ENCODE measurements at regions not wholly inside any gene's neighbourhood (a gene's known extent, or its start where the extent isn't known, plus 50 kb on each side); places are given as distances from the start of the nearest gene placed in this dataset.

DNA sequence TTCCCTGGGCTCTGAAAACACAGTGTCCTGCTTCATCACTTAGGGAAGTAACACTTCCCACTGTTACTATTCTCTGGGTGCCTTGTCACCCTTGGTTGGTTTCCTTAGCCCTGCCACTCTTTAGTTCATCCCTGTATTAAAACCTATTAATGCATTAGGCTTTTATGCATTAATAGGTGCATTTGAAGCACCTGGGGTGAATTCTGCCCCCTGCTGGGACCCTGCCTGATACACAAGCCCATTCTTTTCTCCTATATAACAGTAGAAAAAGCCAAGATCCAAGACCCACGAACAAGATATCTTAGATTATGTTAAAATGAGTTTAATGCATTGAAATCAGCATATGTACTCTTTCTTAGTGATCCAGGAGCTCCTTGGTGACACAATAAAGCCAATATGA, 235.7 kb downstream of the PMP22 start:
- H3K4me3 ChIP-seq (ENCODE audit: low read depth, poor library complexity, severe bottlenecking) = no peak overlapping the region
- intact Hi-C loops (cut with DNase I; ENCODE audit: low total_unique reads) = no loop called here
- WGBS, 2 donors = 76 to 78% methylated on average over 1 of the region's 1 CpG

DNA sequence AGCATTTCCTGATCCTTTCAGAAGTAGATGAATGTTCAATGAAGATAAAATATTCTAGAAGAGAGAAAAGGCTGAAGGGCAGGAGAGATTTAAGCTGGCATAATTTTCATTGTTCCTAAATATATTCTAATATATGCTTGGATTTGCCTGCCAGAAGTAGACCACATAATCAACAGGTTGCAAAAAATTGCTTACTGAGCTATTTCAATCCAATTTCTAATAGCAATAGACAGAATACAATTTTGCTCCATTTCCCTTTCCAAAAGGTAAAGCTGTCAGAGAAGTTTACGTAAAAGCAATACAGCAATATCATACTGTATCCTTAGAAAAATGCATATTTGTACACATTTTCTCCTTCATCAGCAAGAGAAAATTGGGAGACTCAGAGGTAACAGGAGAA, 237.3 kb downstream of the PMP22 start:
- 93 to 94% methylated on average over 1 of the region's 1 CpG for WGBS, 2 donors
- intact Hi-C loops (cut with DNase I; ENCODE audit: low total_unique reads) = no loop called here
- TF ChIP-seq, protein P1, sequence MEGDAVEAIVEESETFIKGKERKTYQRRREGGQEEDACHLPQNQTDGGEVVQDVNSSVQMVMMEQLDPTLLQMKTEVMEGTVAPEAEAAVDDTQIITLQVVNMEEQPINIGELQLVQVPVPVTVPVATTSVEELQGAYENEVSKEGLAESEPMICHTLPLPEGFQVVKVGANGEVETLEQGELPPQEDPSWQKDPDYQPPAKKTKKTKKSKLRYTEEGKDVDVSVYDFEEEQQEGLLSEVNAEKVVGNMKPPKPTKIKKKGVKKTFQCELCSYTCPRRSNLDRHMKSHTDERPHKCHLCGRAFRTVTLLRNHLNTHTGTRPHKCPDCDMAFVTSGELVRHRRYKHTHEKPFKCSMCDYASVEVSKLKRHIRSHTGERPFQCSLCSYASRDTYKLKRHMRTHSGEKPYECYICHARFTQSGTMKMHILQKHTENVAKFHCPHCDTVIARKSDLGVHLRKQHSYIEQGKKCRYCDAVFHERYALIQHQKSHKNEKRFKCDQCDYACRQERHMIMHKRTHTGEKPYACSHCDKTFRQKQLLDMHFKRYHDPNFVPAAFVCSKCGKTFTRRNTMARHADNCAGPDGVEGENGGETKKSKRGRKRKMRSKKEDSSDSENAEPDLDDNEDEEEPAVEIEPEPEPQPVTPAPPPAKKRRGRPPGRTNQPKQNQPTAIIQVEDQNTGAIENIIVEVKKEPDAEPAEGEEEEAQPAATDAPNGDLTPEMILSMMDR (IDR thresholded peaks at IDR 0.05) = no peak
- TF ChIP-seq POLR2A (IDR thresholded peaks at IDR 0.05) = no peak
- H3K4me3 ChIP-seq (ENCODE audit: low read depth, poor library complexity, severe bottlenecking) = no peak overlapping the region
- DNase-seq (ENCODE audit: low spot score in 2 of 2) = no peak

More for the DNA sequence above, 235.7 kb downstream of the PMP22 start:
- DNase-seq (ENCODE audit: low spot score in 2 of 2) = no peak
- TF ChIP-seq, protein P1 (IDR thresholded peaks at IDR 0.05) = no peak
- no peak for TF ChIP-seq POLR2A (IDR thresholded peaks at IDR 0.05)

DNA sequence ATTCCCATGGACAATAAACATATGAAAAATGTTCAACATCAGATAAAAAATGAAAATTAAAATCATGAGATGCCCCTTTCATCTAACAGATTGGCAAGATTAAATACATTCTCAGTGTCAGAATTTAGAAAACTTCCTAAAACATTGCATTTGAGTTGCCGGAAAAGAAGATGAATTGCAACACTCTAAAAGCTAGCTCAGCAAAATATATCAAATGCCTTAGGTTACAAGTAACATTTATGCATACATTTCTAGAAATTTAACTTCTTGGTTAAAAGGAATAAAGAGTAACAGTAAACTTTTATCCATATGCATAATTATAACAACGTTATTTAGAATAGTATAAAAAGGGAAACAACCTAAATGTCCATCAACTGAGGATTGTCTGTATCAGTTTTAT, 239.0 kb downstream of the PMP22 start:
- H3K4me3 ChIP-seq (ENCODE audit: low read depth, poor library complexity, severe bottlenecking) = no peak overlapping the region
- intact Hi-C loops (cut with DNase I; ENCODE audit: low total_unique reads) = no loop called here
- TF ChIP-seq, protein P1 (IDR thresholded peaks at IDR 0.05) = no peak
- no peak for DNase-seq (ENCODE audit: low spot score in 2 of 2)
- WGBS, 2 donors = 60 to 66% methylated on average over 2 of the region's 2 CpGs

DNA sequence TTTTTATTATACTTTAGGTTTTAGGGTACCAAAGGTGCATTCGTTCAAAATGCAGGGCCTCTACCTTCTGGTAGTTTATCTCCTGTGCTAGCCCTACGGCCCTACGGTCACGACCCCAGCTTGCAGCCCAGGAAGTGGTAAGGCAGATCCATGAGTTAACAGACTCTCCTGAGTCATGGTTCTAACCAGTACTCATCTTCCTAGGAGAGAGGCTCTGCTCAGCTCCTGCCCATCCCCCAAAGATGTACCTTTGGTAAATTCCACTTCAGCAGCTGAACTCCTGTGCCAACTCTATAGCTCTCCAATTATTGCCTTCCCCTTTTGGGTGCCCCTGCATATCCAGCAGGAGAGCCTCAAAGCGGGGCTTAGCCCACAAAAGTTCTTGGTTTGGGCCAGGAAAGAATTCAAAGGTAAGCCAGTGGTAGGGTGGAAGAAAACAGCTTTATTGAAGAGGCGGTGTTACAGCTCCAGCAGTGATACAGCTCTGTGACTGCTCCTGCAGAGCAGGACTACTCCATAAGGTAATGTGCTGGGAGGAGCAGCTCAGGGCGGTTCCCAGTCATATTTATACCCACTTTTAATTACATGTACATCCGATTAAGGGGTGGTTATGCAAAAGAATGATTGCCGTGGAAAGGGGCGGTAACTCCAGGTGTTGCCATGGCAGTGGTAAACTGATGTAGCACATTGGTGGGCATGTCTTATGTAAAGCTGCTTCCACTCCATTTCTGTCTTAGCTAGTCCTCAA, 241.4 kb downstream of the PMP22 start:
- WGBS, 2 donors = 81 to 90% methylated on average over 10 of the region's 10 CpGs
- intact Hi-C loops (cut with DNase I; ENCODE audit: low total_unique reads) = no loop called here
- no peak for DNase-seq (ENCODE audit: low spot score in 2 of 2)
- TF ChIP-seq POLR2A (IDR thresholded peaks at IDR 0.05) = no peak
- TF ChIP-seq, protein P1 (IDR thresholded peaks at IDR 0.05) = no peak
- no peak overlapping the region for H3K4me3 ChIP-seq (ENCODE audit: low read depth, poor library complexity, severe bottlenecking)

DNA sequence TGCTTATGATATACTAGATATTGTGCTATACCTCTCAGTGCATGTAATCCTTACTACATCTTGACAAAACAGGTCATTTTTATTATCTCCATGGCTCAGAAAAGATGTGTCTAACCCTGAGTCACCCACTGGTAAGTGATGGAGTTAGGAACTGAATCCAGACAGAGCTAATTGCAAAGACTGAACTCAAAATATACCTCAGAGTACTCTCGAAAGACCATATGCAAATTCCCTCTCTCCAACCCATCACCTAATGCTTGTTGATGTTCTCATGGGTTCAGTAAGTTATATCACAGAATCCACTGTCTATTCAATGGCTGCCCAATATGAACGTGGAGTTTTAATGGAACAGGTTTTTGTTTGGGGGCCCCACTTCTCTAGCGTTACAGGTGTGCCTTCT, 246.0 kb downstream of the PMP22 start:
- intact Hi-C loops (cut with DNase I; ENCODE audit: low total_unique reads) = no loop called here
- no peak overlapping the region for H3K4me3 ChIP-seq (ENCODE audit: low read depth, poor library complexity, severe bottlenecking)
- no peak for DNase-seq (ENCODE audit: low spot score in 2 of 2)
- 92 to 95% methylated on average over 3 of the region's 3 CpGs for WGBS, 2 donors
- TF ChIP-seq POLR2A (IDR thresholded peaks at IDR 0.05) = no peak
- TF ChIP-seq, protein P1 (IDR thresholded peaks at IDR 0.05) = no peak
